SH-SY5Y (cell line): ENCODE measurements at regions not wholly inside any gene's neighbourhood (a gene's known extent, or its start where the extent isn't known, plus 50 kb on each side); places are given as distances from the start of the nearest gene placed in this dataset.

Source experiments
- GATA2 ChIP-seq: IDR thresholded peaks from 2 replicates; pipeline ENCODE4 v1.6.1; 2011; ENCODE audit warnings: mild to moderate bottlenecking, low read depth, low read length
- GATA3 ChIP-seq: IDR thresholded peaks from 2 replicates; pipeline ENCODE4 v1.6.1; 2011; ENCODE audit warnings: low read depth, mild to moderate bottlenecking, low read length, moderate library complexity

GRCh38 chr2:220697011-220697410, 875.1 kb downstream of the EPHA4 start:
- TF ChIP-seq GATA2 (no peak), GATA3 (no peak)
